SIG-M5 (cell line): ENCODE measurements at regions not wholly inside any gene's neighbourhood (a gene's known extent, or its start where the extent isn't known, plus 50 kb on each side); places are given as distances from the start of the nearest gene placed in this dataset.

Experiments
- DNase-seq: peaks from one replicate; lab custom pipeline; 2025; lab: John Stamatoyannopoulos, UW

DNA sequence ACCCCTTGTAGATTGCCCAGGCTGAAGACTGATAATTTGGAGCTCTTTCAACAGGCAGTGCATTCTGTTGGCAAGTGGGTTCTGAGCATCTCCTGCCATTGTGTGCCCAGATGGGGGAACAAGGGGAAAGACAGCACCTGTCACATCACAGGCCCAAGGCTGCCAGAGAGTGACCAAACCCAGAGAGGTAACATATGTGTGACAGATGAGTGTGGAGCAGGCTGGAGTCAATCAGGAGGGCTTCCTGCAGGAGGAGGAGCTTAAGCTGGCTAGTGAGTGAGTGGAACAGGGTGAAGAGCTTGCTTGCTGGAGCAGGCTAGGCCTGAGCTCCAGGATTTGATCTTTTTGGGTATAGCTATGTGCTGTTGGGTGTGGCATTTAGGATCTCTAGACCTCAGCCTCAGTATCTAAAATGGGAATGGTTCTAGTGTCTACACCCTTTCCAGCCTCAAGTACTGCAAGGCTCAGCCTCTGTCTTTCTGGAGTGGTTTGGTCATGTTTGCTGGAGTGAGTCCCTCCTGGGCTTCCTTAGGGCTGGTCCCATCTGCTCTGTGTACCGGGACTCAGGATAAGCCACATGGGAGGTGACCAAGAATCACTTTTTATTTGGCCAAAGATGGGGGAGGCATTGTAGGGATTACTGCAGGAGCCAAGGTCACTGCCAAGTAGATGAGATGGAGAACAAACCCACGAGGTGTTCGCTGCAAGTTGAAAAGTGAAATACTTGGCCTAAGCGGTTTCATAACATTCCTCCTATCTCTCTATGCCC lies 152.4 kb upstream of the TSHZ3 start:
- no peak for DNase-seq

- DNase-seq = no peak
These were observed 153.4 kb upstream of the TSHZ3 start for GRCh38 chr19:31502536-31503170.

GRCh38 chr19:31503211-31503610 lies 154.0 kb upstream of the TSHZ3 start:
- DNase-seq = no peak

DNA sequence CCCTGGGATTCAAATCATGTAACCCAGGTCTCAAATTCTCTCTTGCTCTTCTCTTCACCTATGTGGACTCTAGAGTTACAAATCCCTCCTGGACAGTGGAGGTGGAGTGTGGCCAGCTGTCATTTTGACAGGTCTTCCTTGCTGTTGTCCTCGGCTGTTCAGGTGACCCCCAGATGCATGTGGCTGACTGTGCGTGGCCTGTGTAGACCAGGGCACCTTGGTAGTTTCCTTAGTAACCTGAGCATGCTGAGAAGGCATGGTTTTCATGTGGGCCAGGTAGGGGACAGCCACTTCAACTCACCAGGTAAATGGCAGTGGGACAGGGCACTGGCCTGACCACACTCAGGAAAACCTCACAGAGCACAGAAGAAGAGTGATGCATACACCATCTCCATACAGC lies 155.0 kb upstream of the TSHZ3 start:
- no peak for DNase-seq

DNA sequence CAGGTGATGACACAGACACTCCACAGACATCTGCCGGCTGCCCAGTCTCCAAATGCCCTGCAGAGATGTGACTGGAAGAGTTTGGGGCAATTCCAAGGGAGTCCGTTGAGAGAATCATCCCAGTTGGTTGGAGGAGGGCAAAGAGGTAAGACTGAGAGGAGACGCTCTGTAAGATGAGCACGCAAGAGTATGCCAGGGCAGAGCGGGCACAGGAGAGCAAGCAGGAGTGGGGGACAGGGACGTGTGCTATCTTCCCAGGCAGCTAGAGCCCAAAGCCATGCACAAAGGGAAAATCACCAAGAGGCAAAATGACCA lies 156.3 kb upstream of the TSHZ3 start:
- no peak for DNase-seq

DNA sequence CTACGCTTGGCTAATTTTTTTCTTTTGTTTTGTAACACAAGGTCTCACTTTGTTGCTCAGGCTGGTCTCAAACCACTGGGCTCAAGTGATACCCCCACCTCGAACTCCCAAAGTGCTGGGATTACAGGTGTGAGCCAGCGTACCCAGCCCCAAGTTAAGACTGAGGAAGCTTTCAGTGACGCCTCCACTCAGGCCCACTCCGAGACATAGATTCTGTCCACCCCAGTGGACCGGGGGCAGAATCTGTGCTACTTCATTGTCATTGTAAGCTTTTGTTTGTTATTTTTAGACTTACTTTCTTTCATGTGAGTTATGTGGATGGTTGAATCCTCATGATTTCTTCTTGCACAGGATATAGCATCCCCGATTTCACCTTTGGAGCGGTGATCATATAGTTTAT lies 156.9 kb upstream of the TSHZ3 start:
- DNase-seq = no peak

- no peak for DNase-seq
These were observed 161.4 kb upstream of the TSHZ3 start for GRCh38 chr19:31510635-31511034.

DNA sequence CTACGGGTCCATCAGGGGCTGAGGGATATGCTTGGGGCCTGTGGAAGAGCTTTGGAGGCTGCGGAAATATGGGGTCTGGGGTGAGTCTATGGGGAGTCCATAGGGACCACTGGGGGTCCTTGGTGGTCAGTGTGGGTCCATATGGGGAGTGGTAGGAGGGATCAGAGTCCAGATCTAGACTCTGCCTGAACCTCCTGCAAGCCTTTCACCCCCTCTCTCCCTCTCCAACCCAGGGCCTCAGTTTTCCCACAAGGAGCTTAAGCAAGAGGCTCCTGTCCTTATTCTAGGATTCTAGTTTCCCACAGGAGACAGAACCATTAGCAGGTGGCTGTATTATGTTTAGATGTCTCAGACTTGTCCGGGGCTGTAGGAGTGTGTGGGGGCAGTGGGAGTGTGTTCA lies 161.9 kb upstream of the TSHZ3 start:
- DNase-seq = no peak

- no peak for DNase-seq
These were observed 162.5 kb upstream of the TSHZ3 start for GRCh38 chr19:31511696-31512095.

GRCh38 chr19:31512181-31512970 lies 163.1 kb upstream of the TSHZ3 start:
- DNase-seq = no peak

GRCh38 chr19:31513841-31514240 lies 164.6 kb upstream of the TSHZ3 start:
- no peak for DNase-seq

DNA sequence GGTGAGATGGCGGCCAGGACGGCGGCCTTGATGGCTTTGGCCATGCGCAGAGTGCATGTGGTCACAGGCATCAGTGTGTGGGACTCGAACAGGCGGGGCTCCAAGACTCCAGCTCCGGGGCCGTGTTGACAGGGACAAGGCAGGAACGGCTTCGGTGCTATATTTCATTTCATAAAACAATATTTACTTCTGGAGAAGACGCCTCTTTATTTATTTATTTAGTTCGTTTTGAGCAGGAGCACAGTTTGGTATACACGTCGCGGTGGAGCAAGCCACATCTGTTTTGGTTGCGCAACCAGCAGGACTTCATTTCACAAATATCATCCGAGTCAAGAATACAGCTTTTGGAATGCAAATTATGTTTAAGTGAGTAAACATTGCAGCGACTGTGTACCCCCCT lies 166.7 kb upstream of the TSHZ3 start:
- no peak for DNase-seq

DNA sequence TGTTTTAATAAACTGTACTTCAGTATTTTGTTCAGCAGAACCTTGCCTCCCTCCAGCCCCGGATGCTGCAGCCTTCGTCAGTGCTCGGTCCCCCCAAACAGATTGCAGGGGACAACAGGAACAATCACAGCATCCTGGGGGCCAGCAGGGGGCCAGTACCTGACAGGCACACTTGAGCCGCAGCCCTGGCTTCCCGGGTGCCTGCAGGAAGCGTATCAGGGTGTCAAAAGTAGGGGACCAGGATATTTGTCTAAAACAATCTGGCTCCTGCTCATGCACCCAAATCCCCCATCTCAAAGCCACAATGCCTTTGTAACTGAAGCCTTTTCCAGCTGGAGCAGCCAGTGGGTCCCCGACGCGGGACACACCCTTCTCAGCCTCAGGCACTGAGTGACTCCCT lies 167.5 kb upstream of the TSHZ3 start:
- no peak for DNase-seq

GRCh38 chr19:31517224-31518180 lies 168.3 kb upstream of the TSHZ3 start:
- DNase-seq = no peak

- no peak for DNase-seq
These were observed 169.2 kb upstream of the TSHZ3 start for GRCh38 chr19:31518216-31519020.

DNA sequence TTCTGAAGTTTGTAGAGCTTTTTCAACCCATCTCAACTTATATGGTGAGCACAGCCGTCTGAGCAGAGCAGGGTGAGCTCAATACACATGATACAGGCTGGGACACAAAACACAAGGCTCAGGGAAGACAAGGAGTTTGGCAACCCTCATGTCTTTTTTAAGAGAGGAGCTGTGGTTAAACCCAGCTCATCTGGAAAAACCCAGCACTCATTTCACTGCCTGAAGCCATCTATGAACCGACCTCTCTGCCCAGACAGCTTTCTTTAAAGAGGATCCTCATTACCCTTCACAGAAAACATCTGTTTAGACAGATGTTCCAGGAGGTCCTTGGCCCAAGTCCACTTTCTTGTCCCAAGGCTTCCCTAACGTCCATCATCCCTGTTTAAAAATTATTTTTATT lies 170.0 kb upstream of the TSHZ3 start:
- DNase-seq = no peak

DNA sequence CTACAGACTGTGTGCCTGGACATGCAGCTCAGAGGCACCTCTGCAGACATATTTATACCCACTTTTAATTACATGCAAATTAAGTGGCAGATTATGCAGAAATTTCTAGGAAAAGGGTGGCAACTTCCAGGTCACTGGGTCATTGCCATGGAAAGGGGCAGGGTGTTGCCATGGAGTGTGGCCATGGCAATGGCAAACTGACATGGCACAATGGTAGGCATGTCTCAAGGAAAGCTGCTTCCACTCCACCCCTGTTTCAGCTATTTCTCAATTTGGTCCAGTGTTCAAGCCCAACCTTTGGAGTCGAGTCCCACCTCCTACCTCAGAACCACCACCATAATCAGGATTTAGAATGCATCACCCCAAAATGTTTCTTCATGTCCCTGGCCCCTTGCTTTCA lies 170.7 kb upstream of the TSHZ3 start:
- DNase-seq = no peak

GRCh38 chr19:31520633-31521032 lies 171.4 kb upstream of the TSHZ3 start:
- DNase-seq = no peak

DNA sequence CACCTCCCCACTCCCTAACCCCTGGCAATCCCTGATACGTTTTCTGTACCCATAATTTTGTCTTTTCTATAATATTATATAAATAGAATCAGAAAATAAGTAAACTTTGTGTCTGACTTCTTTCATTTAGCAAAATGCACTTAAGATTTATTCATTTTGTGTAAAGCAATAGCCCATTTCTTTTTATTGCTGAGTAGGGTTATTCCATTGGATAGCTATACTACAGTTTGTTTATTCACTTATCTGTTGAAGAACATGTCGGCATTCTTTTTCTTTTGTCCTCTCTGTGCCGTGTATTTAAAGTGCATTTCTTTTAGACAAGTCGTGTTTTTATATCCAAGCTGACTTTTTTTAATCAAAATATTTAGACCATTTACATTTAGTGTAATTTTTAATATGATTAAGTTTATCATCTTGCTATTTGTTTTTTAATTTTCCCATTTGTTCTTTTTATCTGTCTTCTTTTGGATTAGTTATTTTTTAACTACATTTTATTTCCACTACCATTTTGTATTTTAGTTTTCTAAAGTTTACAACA lies 176.4 kb upstream of the TSHZ3 start:
- no peak for DNase-seq

DNA sequence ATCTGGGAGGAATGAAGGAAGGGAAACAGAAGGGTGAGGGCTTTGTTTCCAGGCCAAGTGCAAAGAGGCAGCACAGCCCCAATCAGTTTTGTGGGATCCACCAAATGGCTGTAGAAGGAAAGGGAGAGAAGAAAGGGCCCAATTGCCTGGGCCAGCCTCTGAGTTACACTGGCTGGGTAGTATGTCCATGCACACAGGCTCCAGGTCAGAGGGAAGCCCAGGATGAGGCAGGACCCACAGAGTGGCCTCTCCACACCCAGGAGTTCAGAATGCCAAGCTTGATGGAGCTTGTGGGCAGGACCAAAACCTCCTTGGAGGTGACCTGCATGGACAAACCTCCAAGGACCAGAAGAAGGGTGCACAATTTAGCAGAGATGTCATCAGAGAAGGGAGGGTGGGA lies 178.2 kb upstream of the TSHZ3 start:
- no peak for DNase-seq

DNA sequence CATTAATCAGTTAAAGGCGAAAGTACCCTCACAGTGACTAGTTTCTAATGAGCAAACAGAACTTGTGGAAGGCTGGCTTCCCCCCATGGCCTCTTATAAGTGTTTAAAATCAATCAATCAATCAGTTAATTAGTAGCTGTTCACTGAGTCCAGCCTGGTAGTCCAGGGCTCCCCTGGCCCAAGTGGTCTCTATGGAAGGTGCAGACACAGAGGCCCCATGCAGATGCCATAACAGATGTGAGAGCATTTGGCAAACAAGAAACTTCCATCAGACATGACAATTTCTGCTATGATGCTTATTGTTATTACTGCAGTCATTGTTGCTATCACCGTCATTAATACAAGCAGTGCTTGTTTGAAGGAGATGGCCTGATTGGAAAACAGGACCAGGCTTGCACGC lies 179.0 kb upstream of the TSHZ3 start:
- no peak for DNase-seq
